HL-60 (cell line): ENCODE measurements at regions not wholly inside any gene's neighbourhood (a gene's known extent, or its start where the extent isn't known, plus 50 kb on each side); places are given as distances from the start of the nearest gene placed in this dataset.

ENCODE experiments used
- DNase-seq, 2 experiments: peaks; one replicate each; pipeline ENCODE4 v3.0.0-alpha.2; 2010 to 2020; ENCODE audit warnings: low read depth in 1 of 2, low spot score in 1 of 2
- H3K27ac ChIP-seq: fragments of 250-450 bp; sonication (Bioruptor Pico); replicated peaks from 2 replicates; pipeline ENCODE4 v1.5.1; 2020; ENCODE audit warnings: mild to moderate bottlenecking, moderate library complexity
- H3K27me3 ChIP-seq: fragments of 250-450 bp; sonication (Bioruptor Pico); 2 replicates; pipeline ENCODE4 v1.5.1; 2021; ENCODE audit warnings: mild to moderate bottlenecking, moderate library complexity; ENCODE audit not compliant: insufficient read depth, poor library complexity, severe bottlenecking
- H3K4me3 ChIP-seq: replicated peaks from 2 replicates; pipeline ENCODE4 v1.5.1; 2011; ENCODE audit warnings: mild to moderate bottlenecking, control low read depth, low read length; ENCODE audit not compliant: insufficient read depth
- CTCF ChIP-seq: IDR thresholded peaks from one replicate; pipeline ENCODE4 v1.5.1; 2011; ENCODE audit warnings: low read length, control low read depth, inconsistent platforms; ENCODE audit not compliant: insufficient read depth
- GABPA ChIP-seq: IDR thresholded peaks from 2 replicates; pipeline ENCODE4 v1.6.1; 2012; ENCODE audit warnings: low read depth
- POLR2AphosphoS5 ChIP-seq: IDR thresholded peaks from 2 replicates; pipeline ENCODE4 v1.6.1; 2012; ENCODE audit warnings: low read depth
- REST ChIP-seq: IDR thresholded peaks from 2 replicates; pipeline ENCODE4 v1.6.1; 2012; ENCODE audit warnings: low read depth; ENCODE audit not compliant: insufficient replicate concordance
- SPI1 ChIP-seq: IDR thresholded peaks from 2 replicates; pipeline ENCODE4 v1.6.1; 2012; ENCODE audit warnings: low read depth, mild to moderate bottlenecking, borderline replicate concordance

- no peak overlapping the region for H3K4me3 ChIP-seq
- peak; percentile 7 to 10 for DNase-seq
- H3K27ac ChIP-seq = no peak overlapping the region
- no peaks in the 10 kb centered on the region for H3K27me3 ChIP-seq
- TF ChIP-seq REST (no peak), GABPA (no peak), POLR2AphosphoS5 (no peak), SPI1 (no peak), CTCF (no peak)
Measured at GRCh38 chr6:20312606-20313005, 89.1 kb upstream of the E2F3 start.

- peak in 1 of 2 experiments; percentile 6 for DNase-seq
- Histone ChIP-seq H3K27me3 (no peaks in the 10 kb centered on the region), H3K4me3 (no peak overlapping the region), H3K27ac (no peak overlapping the region)
- TF ChIP-seq POLR2AphosphoS5 = no peak
- TF ChIP-seq REST = no peak
- TF ChIP-seq SPI1 = no peak
- no peak for TF ChIP-seq CTCF
- no peak for TF ChIP-seq GABPA
Measured at GRCh38 chr6:20313051-20313450, 88.6 kb upstream of the E2F3 start.

- TF ChIP-seq POLR2AphosphoS5 = no peak
- TF ChIP-seq GABPA = no peak
- no peak for TF ChIP-seq CTCF
- no peak for TF ChIP-seq SPI1
- no peak for TF ChIP-seq REST
- Histone ChIP-seq H3K27me3 (no peaks in the 10 kb centered on the region), H3K27ac (no peak overlapping the region), H3K4me3 (no peak overlapping the region)
- DNase-seq = no peak
Measured at GRCh38 chr6:20313960-20314530, 87.6 kb upstream of the E2F3 start.
